SK-N-SH (cell line): ENCODE measurements at regions not wholly inside any gene's neighbourhood (a gene's known extent, or its start where the extent isn't known, plus 50 kb on each side); places are given as distances from the start of the nearest gene placed in this dataset.

ENCODE experiments used
- CTCF ChIA-PET: fragments of 300-600, 350-600 bp; formaldehyde crosslinking; extraction: SDS; loops from one replicate; lab custom pipeline; 2021; lab: Yijun Ruan, JAX
- POLR2A ChIA-PET: fragments of 350-600 bp; sonication (Branson Sonifier 250); formaldehyde crosslinking; extraction: SDS; loops from one replicate; lab custom pipeline; 2020; ENCODE audit warnings: antibody characterized with exemption, inconsistent platforms; lab: Yijun Ruan, JAX
- DNase-seq: peaks from one replicate; pipeline ENCODE4 v3.0.0; 2012
- H2AFZ ChIP-seq: fragments of 200-600 bp; sonication (generic); 2 replicates; pipeline ENCODE4 v1.8.1; 2016; ENCODE audit warnings: antibody characterized with exemption, mild to moderate bottlenecking, low read depth
- H3F3A ChIP-seq: fragments of 200-600 bp; sonication (generic); replicated peaks from 2 replicates; pipeline ENCODE3; 2016; ENCODE audit warnings: antibody characterized with exemption, mild to moderate bottlenecking; ENCODE audit not compliant: insufficient read depth
- H3K27ac ChIP-seq, 2 experiments: fragments of 200-500 bp in 1 of 2; fragments of 200-600 bp in 1 of 2; sonication (Bioruptor generic) in 1 of 2; sonication (generic), shearing (Covaris generic) in 1 of 2; 2 replicates each; pipeline versions ENCODE4 v1.5.1 to v1.6.1; 2014 to 2016; ENCODE audit warnings: low read depth in 2 of 2, inconsistent platforms in 1 of 2, low read length in 1 of 2, mild to moderate bottlenecking in 1 of 2, mixed read lengths in 1 of 2
- H3K27me3 ChIP-seq: fragments of 200-600 bp; sonication (generic), shearing (Covaris generic); 2 replicates; pipeline ENCODE4 v1.6.1; 2016; ENCODE audit warnings: mixed run types; ENCODE audit not compliant: insufficient read depth
- H3K36me3 ChIP-seq, 2 experiments: fragments of 200-500 bp in 1 of 2; fragments of 200-600 bp in 1 of 2; sonication (Bioruptor generic) in 1 of 2; sonication (generic) in 1 of 2; replicated peaks in 1 of 2; 2 replicates each; pipeline versions ENCODE3 to v1.5.1; 2014 to 2016; ENCODE audit warnings: low read length in 1 of 2, mild to moderate bottlenecking in 1 of 2; ENCODE audit not compliant: insufficient read depth in 2 of 2, control insufficient read depth in 1 of 2
- H3K4me1 ChIP-seq, 2 experiments: fragments of 200-500 bp in 1 of 2; fragments of 200-600 bp in 1 of 2; sonication (Bioruptor generic) in 1 of 2; sonication (generic), shearing (Covaris generic) in 1 of 2; 2 replicates each; pipeline versions ENCODE4 v1.5.1 to v1.6.1; 2014 to 2016; ENCODE audit warnings: low read depth in 1 of 2, low read length in 1 of 2, mixed run types in 1 of 2; ENCODE audit not compliant: insufficient read depth in 2 of 2, control insufficient read depth in 1 of 2
- H3K4me2 ChIP-seq: fragments of 200-600 bp; sonication (generic), shearing (Covaris generic); 2 replicates; pipeline ENCODE4 v1.6.1; 2017; ENCODE audit warnings: mixed run types
- H3K4me3 ChIP-seq, 2 experiments: fragments of 200-500 bp in 1 of 2; fragments of 200-600 bp in 1 of 2; sonication (Bioruptor generic) in 1 of 2; sonication (generic), shearing (Covaris generic) in 1 of 2; 2 replicates each; pipeline versions ENCODE4 v1.5.1 to v1.8.1; 2014 to 2016; ENCODE audit warnings: low read depth in 2 of 2, inconsistent platforms in 1 of 2, low read length in 1 of 2, mild to moderate bottlenecking in 1 of 2, mixed read lengths in 1 of 2, moderate library complexity in 1 of 2
- H3K79me2 ChIP-seq: fragments of 200-600 bp; sonication (generic); 2 replicates; pipeline ENCODE4 v1.8.1; 2017; ENCODE audit warnings: mild to moderate bottlenecking; ENCODE audit not compliant: insufficient read depth
- H3K9ac ChIP-seq: fragments of 200-600 bp; sonication (generic); 2 replicates; pipeline ENCODE4 v1.6.1; 2017; ENCODE audit warnings: mixed run types
- H3K9me2 ChIP-seq: fragments of 200-600 bp; sonication (generic); 2 replicates; pipeline ENCODE4 v1.6.1; 2017; ENCODE audit warnings: mixed run types
- H3K9me3 ChIP-seq: fragments of 200-600 bp; sonication (generic); 2 replicates; pipeline ENCODE4 v1.6.1; 2017; ENCODE audit warnings: mixed run types, mild to moderate bottlenecking, moderate library complexity
- H4K20me1 ChIP-seq: fragments of 200-600 bp; sonication (generic); 2 replicates; pipeline ENCODE4 v1.6.1; 2017; ENCODE audit warnings: mild to moderate bottlenecking, mixed run types; ENCODE audit not compliant: insufficient read depth
- CHD2 ChIP-seq: fragments of 150-350 bp; IDR thresholded peaks from 2 replicates; pipeline ENCODE4 v1.6.1; 2018; ENCODE audit warnings: low read length; ENCODE audit not compliant: partially characterized antibody
- CTCF ChIP-seq: fragments of 200-600 bp; sonication (generic); IDR thresholded peaks from 2 replicates; pipeline ENCODE4 v1.6.1; 2017; ENCODE audit warnings: antibody characterized with exemption, mild to moderate bottlenecking, moderate library complexity
- ELF1 ChIP-seq: IDR thresholded peaks from 2 replicates; pipeline ENCODE4 v1.4.0; 2012
- EP300 ChIP-seq, 2 experiments: IDR thresholded peaks; 2 replicates each; pipeline versions ENCODE4 v1.4.0 to v1.6.1; 2012; ENCODE audit warnings: borderline replicate concordance in 1 of 2, low read depth in 1 of 2, low read length in 1 of 2
- FOXJ3 ChIP-seq: sonication (generic); formaldehyde crosslinking; IDR thresholded peaks from 2 replicates; pipeline ENCODE4 v1.5.1; 2020; ENCODE audit warnings: mild to moderate bottlenecking, missing genetic modification reagents
- FOXM1 ChIP-seq: IDR thresholded peaks from 2 replicates; pipeline ENCODE4 v1.4.0; 2012; ENCODE audit warnings: low read depth, mild to moderate bottlenecking
- GABPA ChIP-seq: IDR thresholded peaks from 2 replicates; pipeline ENCODE4 v1.4.0; 2012; ENCODE audit warnings: low read depth, mild to moderate bottlenecking
- IRF3 ChIP-seq: fragments of 150-350 bp; IDR thresholded peaks from 2 replicates; pipeline ENCODE4 v1.6.1; 2016; ENCODE audit warnings: mild to moderate bottlenecking, low read depth, low read length
- JUND ChIP-seq: IDR thresholded peaks from 2 replicates; pipeline ENCODE4 v1.4.0; 2012
- MEF2A ChIP-seq: IDR thresholded peaks from 2 replicates; pipeline ENCODE4 v1.4.0; 2012; ENCODE audit warnings: low read depth, borderline replicate concordance
- NRF1 ChIP-seq: IDR thresholded peaks from 2 replicates; pipeline ENCODE4 v1.6.1; 2012; ENCODE audit warnings: low read depth, mild to moderate bottlenecking, low read length
- RCOR1 ChIP-seq: fragments of 150-350 bp; IDR thresholded peaks from 2 replicates; pipeline ENCODE4 v1.6.1; 2017; ENCODE audit warnings: antibody characterized with exemption, low read length
- RFX5 ChIP-seq: IDR thresholded peaks from 2 replicates; pipeline ENCODE4 v1.6.1; 2012; ENCODE audit warnings: mild to moderate bottlenecking, improper control_type of control experiment, low read length
- RXRA ChIP-seq: IDR thresholded peaks from 2 replicates; pipeline ENCODE4 v1.4.0; 2012; ENCODE audit warnings: low read depth, mild to moderate bottlenecking, borderline replicate concordance
- TCF12 ChIP-seq: IDR thresholded peaks from 2 replicates; pipeline ENCODE4 v1.4.0; 2012
- USF1 ChIP-seq: IDR thresholded peaks from 2 replicates; pipeline ENCODE4 v1.4.0; 2012; ENCODE audit warnings: low read depth, borderline replicate concordance
- USF2 ChIP-seq: fragments of 150-350 bp; IDR thresholded peaks from 2 replicates; pipeline ENCODE4 v1.6.1; 2017; ENCODE audit warnings: antibody characterized with exemption, low read length, low read depth, borderline replicate concordance
- YY1 ChIP-seq: IDR thresholded peaks from 2 replicates; pipeline ENCODE4 v1.4.0; 2012; ENCODE audit warnings: low read depth, mild to moderate bottlenecking
- WGBS: methylation state at CpG from one replicate; pipeline ENCODE4 v1.1.6; 2017; ENCODE audit warnings: low lambda C conversion rate; 5-methylcytosine and 5-hydroxymethylcytosine counted together

GRCh38 chr2:117232305-117232704, 582.2 kb upstream of the DDX18 start (continued):
- TF ChIP-seq TCF12 (no peak), FOXM1 (no peak), FOXJ3 (no peak), GABPA (no peak), MEF2A (no peak)

GRCh38 chr2:117257362-117257761, 557.1 kb upstream of the DDX18 start:
- Histone ChIP-seq H3K27me3 (no peaks in the 10 kb centered on the region), H3K9ac (no peak overlapping the region), H3K27ac (no peak overlapping the region), H2AFZ (no peak overlapping the region), H3K36me3 (no peaks in the 10 kb centered on the region), H3F3A (no peaks in the 10 kb centered on the region), H3K4me3 (no peak overlapping the region), H3K4me2 (no peak overlapping the region), H3K4me1 (no peaks in the 10 kb centered on the region), H3K79me2 (no peaks in the 10 kb centered on the region), H3K9me2 (no peaks in the 10 kb centered on the region), H4K20me1 (no peaks in the 10 kb centered on the region), H3K9me3 (no peaks in the 10 kb centered on the region)
- CTCF ChIA-PET, result no interaction called here
- DNase-seq, result no peak
- TF ChIP-seq NRF1 (no peak), YY1 (no peak), IRF3 (no peak), TCF12 (no peak), USF1 (no peak), RFX5 (no peak), RCOR1 (no peak), ELF1 (no peak), CTCF (no peak), CHD2 (no peak), USF2 (no peak), RXRA (no peak), FOXM1 (no peak), JUND (no peak), EP300 (IDR thresholded peaks at IDR 0.05; ENCODE audit: borderline replicate concordance in 1 of 2, low read depth in 1 of 2, low read length in 1 of 2) (no peak)
- WGBS, result 29% methylated on average over 6 of the region's 6 CpGs
- POLR2A ChIA-PET, result no interaction called here
